ENCODE measurements at regions not wholly inside any gene's neighbourhood (a gene's known extent, or its start where the extent isn't known, plus 50 kb on each side); places are given as distances from the start of the nearest gene placed in this dataset.

DNA sequence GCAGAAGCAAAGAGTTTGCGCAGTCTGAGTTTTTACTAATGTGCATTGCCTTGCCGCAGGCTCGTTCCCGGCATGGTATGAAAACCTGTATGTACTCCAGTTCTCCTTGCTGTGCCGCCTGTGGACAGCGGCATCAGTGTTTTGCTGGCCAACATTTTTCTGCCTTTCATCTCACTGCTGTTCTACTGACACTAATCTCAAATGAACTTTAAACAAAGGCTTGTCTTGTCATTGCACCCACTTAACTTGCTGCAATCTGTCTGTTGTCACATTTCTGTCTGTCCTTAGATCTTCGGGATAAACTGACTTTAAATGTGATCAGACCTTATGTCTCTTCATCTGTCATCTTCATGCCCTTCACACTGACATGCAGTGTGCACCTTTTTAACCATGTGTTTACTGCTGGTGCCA is 71.7 kb upstream of the ZNRF2 start:
- Histone ChIP-seq H3K4me2 (ENCODE audit: low read length) (no peak overlapping the region), H4K20me1 (ENCODE audit: insufficient read depth, low read length) (no peaks in the 10 kb centered on the region), H3K36me3 (ENCODE audit: insufficient read depth, low read length) (no peaks in the 10 kb centered on the region), H3K9ac (ENCODE audit: low read length) (no peak overlapping the region), H3K27ac (ENCODE audit: low read depth, low read length) (no peak overlapping the region), H3K9me3 (ENCODE audit: insufficient read depth, low read depth, low read length) (no peaks in the 10 kb centered on the region), H3K79me2 (ENCODE audit: insufficient read depth, low read length) (no peaks in the 10 kb centered on the region), H3K27me3 (ENCODE audit: insufficient read depth, low read length) (peaks cover 10% of the 10 kb centered on the region), H3K4me1 (ENCODE audit: insufficient read depth, low read length) (no peaks in the 10 kb centered on the region), H2AFZ (ENCODE audit: low read depth, low read length) (no peak overlapping the region), H3K4me3 (ENCODE audit: insufficient read depth, low read depth, low read length) (no peak overlapping the region)
- Mint-ChIP-seq H3K4me3 (ENCODE audit: unreplicated experiment) (no peak overlapping the region), H3K9me3 (ENCODE audit: unreplicated experiment) (no peaks in the 10 kb centered on the region), H3K4me1 (ENCODE audit: low read depth, unreplicated experiment) (no peaks in the 10 kb centered on the region), H3K27ac (ENCODE audit: unreplicated experiment) (no peak overlapping the region), H3K36me3 (ENCODE audit: low read depth, unreplicated experiment) (no peaks in the 10 kb centered on the region), H3K27me3 (ENCODE audit: low read depth, unreplicated experiment) (peaks cover 7% of the 10 kb centered on the region)
- FAIRE-seq (no peak), DNase-seq (ENCODE audit: low read depth) (no peak)
- no peak for TF ChIP-seq EZH2 (IDR thresholded peaks at IDR 0.05; ENCODE audit: insufficient read depth, low read length)
- TF ChIP-seq, protein P1, sequence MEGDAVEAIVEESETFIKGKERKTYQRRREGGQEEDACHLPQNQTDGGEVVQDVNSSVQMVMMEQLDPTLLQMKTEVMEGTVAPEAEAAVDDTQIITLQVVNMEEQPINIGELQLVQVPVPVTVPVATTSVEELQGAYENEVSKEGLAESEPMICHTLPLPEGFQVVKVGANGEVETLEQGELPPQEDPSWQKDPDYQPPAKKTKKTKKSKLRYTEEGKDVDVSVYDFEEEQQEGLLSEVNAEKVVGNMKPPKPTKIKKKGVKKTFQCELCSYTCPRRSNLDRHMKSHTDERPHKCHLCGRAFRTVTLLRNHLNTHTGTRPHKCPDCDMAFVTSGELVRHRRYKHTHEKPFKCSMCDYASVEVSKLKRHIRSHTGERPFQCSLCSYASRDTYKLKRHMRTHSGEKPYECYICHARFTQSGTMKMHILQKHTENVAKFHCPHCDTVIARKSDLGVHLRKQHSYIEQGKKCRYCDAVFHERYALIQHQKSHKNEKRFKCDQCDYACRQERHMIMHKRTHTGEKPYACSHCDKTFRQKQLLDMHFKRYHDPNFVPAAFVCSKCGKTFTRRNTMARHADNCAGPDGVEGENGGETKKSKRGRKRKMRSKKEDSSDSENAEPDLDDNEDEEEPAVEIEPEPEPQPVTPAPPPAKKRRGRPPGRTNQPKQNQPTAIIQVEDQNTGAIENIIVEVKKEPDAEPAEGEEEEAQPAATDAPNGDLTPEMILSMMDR (IDR thresholded peaks at IDR 0.05; ENCODE audit: insufficient read depth, low read depth, low read length) = no peak

DNA sequence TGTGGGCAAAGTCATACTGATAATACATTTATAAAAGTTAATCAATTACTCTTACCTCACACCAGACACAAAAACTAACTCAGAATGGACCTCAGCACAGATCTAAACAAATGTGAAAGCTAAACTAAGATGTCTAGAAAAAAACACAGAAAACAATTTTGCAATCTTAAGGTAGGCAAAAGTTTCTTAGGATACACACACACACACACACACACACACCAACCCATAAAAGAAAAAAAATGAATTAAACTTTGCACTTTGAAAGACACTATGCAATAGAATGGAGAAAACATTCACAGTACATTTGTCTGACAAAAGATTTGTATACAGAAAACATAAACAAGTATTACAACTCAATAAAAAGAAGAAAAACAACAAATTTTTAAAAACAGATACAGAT is 70.8 kb upstream of the ZNRF2 start:
- Histone ChIP-seq H3K79me2 (ENCODE audit: insufficient read depth, low read length) (no peaks in the 10 kb centered on the region), H4K20me1 (ENCODE audit: insufficient read depth, low read length) (no peaks in the 10 kb centered on the region), H3K27ac (ENCODE audit: low read depth, low read length) (no peak overlapping the region), H3K36me3 (ENCODE audit: insufficient read depth, low read length) (no peaks in the 10 kb centered on the region), H2AFZ (ENCODE audit: low read depth, low read length) (no peak overlapping the region), H3K4me1 (ENCODE audit: insufficient read depth, low read length) (no peaks in the 10 kb centered on the region), H3K9ac (ENCODE audit: low read length) (no peak overlapping the region), H3K4me2 (ENCODE audit: low read length) (no peak overlapping the region), H3K4me3 (ENCODE audit: insufficient read depth, low read depth, low read length) (no peak overlapping the region), H3K9me3 (ENCODE audit: insufficient read depth, low read depth, low read length) (no peaks in the 10 kb centered on the region), H3K27me3 (ENCODE audit: insufficient read depth, low read length) (peaks cover 10% of the 10 kb centered on the region)
- no peak for FAIRE-seq
- H3K27me3 Mint-ChIP-seq (ENCODE audit: low read depth, unreplicated experiment) = peaks cover 7% of the 10 kb centered on the region
- H3K4me1 Mint-ChIP-seq (ENCODE audit: low read depth, unreplicated experiment) = no peaks in the 10 kb centered on the region
- TF ChIP-seq, protein P1 (IDR thresholded peaks at IDR 0.05; ENCODE audit: insufficient read depth, low read depth, low read length) = no peak
- TF ChIP-seq EZH2 (IDR thresholded peaks at IDR 0.05; ENCODE audit: insufficient read depth, low read length) = no peak
- no peak for DNase-seq (ENCODE audit: low read depth)
- H3K36me3 Mint-ChIP-seq (ENCODE audit: low read depth, unreplicated experiment) = no peaks in the 10 kb centered on the region
- no peak overlapping the region for H3K27ac Mint-ChIP-seq (ENCODE audit: unreplicated experiment)
- no peak overlapping the region for H3K4me3 Mint-ChIP-seq (ENCODE audit: unreplicated experiment)
- no peaks in the 10 kb centered on the region for H3K9me3 Mint-ChIP-seq (ENCODE audit: unreplicated experiment)

DNA sequence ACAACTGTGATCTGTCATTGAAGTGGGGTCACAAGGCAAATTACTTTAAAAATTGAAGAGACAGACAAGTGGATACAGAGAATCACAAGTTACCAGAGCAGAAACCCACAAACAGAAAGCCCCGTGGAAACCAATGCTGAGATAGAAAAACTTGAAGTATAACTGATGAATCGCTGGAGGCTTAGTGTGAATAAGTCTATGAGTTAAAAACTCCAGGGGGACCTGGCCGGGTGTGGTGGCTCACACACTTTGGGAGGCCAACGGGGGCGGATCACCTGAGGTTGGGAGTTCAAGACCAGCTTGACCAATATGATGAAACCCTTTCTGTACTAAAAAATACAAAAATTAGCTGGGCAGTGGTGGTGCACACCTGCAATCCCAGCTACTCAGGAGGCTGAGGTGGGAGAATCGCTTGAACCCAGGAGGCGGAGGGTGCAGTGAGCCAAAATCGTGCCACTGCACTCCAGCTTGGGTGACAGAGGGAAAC is 69.7 kb upstream of the ZNRF2 start:
- FAIRE-seq (no peak), DNase-seq (ENCODE audit: low read depth) (no peak)
- no peaks in the 10 kb centered on the region for H3K9me3 Mint-ChIP-seq (ENCODE audit: unreplicated experiment)
- peaks cover 7% of the 10 kb centered on the region for H3K27me3 Mint-ChIP-seq (ENCODE audit: low read depth, unreplicated experiment)
- H3K27ac Mint-ChIP-seq (ENCODE audit: unreplicated experiment) = no peak overlapping the region
- Histone ChIP-seq H4K20me1 (ENCODE audit: insufficient read depth, low read length) (no peaks in the 10 kb centered on the region), H3K4me2 (ENCODE audit: low read length) (no peak overlapping the region), H3K9me3 (ENCODE audit: insufficient read depth, low read depth, low read length) (no peaks in the 10 kb centered on the region), H3K27ac (ENCODE audit: low read depth, low read length) (no peak overlapping the region), H3K4me3 (ENCODE audit: insufficient read depth, low read depth, low read length) (no peak overlapping the region), H3K9ac (ENCODE audit: low read length) (no peak overlapping the region), H3K4me1 (ENCODE audit: insufficient read depth, low read length) (no peaks in the 10 kb centered on the region), H2AFZ (ENCODE audit: low read depth, low read length) (no peak overlapping the region), H3K79me2 (ENCODE audit: insufficient read depth, low read length) (no peaks in the 10 kb centered on the region), H3K36me3 (ENCODE audit: insufficient read depth, low read length) (no peaks in the 10 kb centered on the region), H3K27me3 (ENCODE audit: insufficient read depth, low read length) (peaks cover 10% of the 10 kb centered on the region)
- H3K36me3 Mint-ChIP-seq (ENCODE audit: low read depth, unreplicated experiment) = no peaks in the 10 kb centered on the region
- TF ChIP-seq, protein P1 (IDR thresholded peaks at IDR 0.05; ENCODE audit: insufficient read depth, low read depth, low read length) = no peak
- no peak for TF ChIP-seq EZH2 (IDR thresholded peaks at IDR 0.05; ENCODE audit: insufficient read depth, low read length)
- no peak overlapping the region for H3K4me3 Mint-ChIP-seq (ENCODE audit: unreplicated experiment)
- H3K4me1 Mint-ChIP-seq (ENCODE audit: low read depth, unreplicated experiment) = no peaks in the 10 kb centered on the region

Measured in astrocyte (in vitro differentiated cells and primary cell).